HepG2 (cell line): ENCODE measurements at regions not wholly inside any gene's neighbourhood (a gene's known extent, or its start where the extent isn't known, plus 50 kb on each side); places are given as distances from the start of the nearest gene placed in this dataset.
"Not testable (repeated sequence)": the region's sequence is repeated elsewhere in the genome, so short reads cannot be mapped to it uniquely, and the experiment has no call there.

Experiments
- CTCF ChIP-seq: sonication (generic); formaldehyde crosslinking; IDR thresholded peaks from 2 replicates; pipeline ENCODE4 v1.5.0; 2020; ENCODE audit warnings: mild to moderate bottlenecking, missing genetic modification reagents, moderate library complexity
- SNRNP70 ChIP-seq: fragments of 200-400 bp; formaldehyde crosslinking; IDR thresholded peaks from 2 replicates; pipeline ENCODE4 v1.6.1; 2017; ENCODE audit warnings: mild to moderate bottlenecking, low read depth, low read length, moderate library complexity

- not testable (repeated sequence) for TF ChIP-seq CTCF (CRISPR knock-in tag); SNRNP70
Observed at GRCh38 chr13:22952018-22952417, 228.8 kb upstream of the SGCG start.
